Endothelial cell of umbilical vein (primary cell): ENCODE measurements at regions not wholly inside any gene's neighbourhood (a gene's known extent, or its start where the extent isn't known, plus 50 kb on each side); places are given as distances from the start of the nearest gene placed in this dataset.

Source experiments
- BruUV-seq: library from RNA; stranded (reverse); fragments of 400-500 nt; replicated peaks from 2 replicates; lab custom pipeline; 2021; lab: Mats Ljungman, UMichigan
- CTCF ChIA-PET: fragments of 300-600, 350-600 bp; sonication (Branson Sonifier 250); formaldehyde crosslinking; loops from one replicate; lab custom pipeline; 2021; ENCODE audit warnings: antibody characterized with exemption, inconsistent platforms; lab: Charles Lee
- POLR2A ChIA-PET: fragments of 300-600, 350-600 bp; sonication (Branson Sonifier 250); formaldehyde crosslinking; loops from one replicate; lab custom pipeline; 2021; ENCODE audit warnings: antibody characterized with exemption, inconsistent platforms; lab: Charles Lee
- DNase-seq: peaks from one replicate; pipeline ENCODE4 v3.0.0-alpha.2; 2011; ENCODE audit warnings: low read depth, low spot score
- FAIRE-seq: peaks from 2 replicates; lab custom pipeline; 2011; peaks lifted over from hg19 to GRCh38; lab: Jason Lieb, UNC
- H2AFZ ChIP-seq: 2 replicates; pipeline ENCODE4 v1.6.0; 2012; ENCODE audit warnings: low read depth, low read length, control low read depth, inconsistent platforms
- H3K27ac ChIP-seq: 2 replicates; pipeline ENCODE4 v1.5.1; 2011; ENCODE audit warnings: low read depth, mild to moderate bottlenecking, control low read depth, low read length, moderate library complexity; ENCODE audit not compliant: insufficient read depth
- H3K27me3 ChIP-seq, 2 experiments: 2 replicates each; pipeline versions ENCODE4 v1.6.0 to v1.6.1; 2011; ENCODE audit warnings: low read length in 2 of 2, mixed read lengths in 1 of 2; ENCODE audit not compliant: control insufficient read depth in 2 of 2, insufficient read depth in 2 of 2
- H3K36me3 ChIP-seq, 2 experiments: 2 replicates in 1 of 2; 3 replicates in 1 of 2; pipeline ENCODE4 v1.5.1; 2011; ENCODE audit warnings: low read length in 2 of 2, mild to moderate bottlenecking in 1 of 2, moderate library complexity in 1 of 2; ENCODE audit not compliant: control insufficient read depth in 2 of 2, insufficient read depth in 2 of 2; ENCODE audit errors: extremely low read depth in 1 of 2
- H3K4me1 ChIP-seq: 3 replicates; pipeline ENCODE4 v1.5.1; 2011; ENCODE audit warnings: mild to moderate bottlenecking, low read length; ENCODE audit not compliant: control insufficient read depth, insufficient read depth; ENCODE audit errors: extremely low read depth
- H3K4me2 ChIP-seq: 2 replicates; pipeline ENCODE4 v1.6.1; 2011; ENCODE audit warnings: low read length, control low read depth, mixed read lengths; ENCODE audit not compliant: insufficient read depth
- H3K4me3 ChIP-seq, 3 experiments: fragments of 200-600 bp in 1 of 3; sonication (generic), shearing (Covaris generic) in 1 of 3; replicated peaks in 1 of 3; 2 replicates each; pipeline ENCODE4 v1.5.1; 2011 to 2016; ENCODE audit warnings: control low read depth in 3 of 3, low read length in 3 of 3, mild to moderate bottlenecking in 2 of 3, inconsistent platforms in 1 of 3, low read depth in 1 of 3, moderate library complexity in 1 of 3; ENCODE audit not compliant: insufficient read depth in 1 of 3
- H3K79me2 ChIP-seq: 2 replicates; pipeline ENCODE4 v1.6.0; 2012; ENCODE audit warnings: low read length, inconsistent platforms; ENCODE audit not compliant: control insufficient read depth, insufficient read depth
- H3K9ac ChIP-seq: replicated peaks from 2 replicates; pipeline ENCODE3; 2011; ENCODE audit warnings: low read length, control low read depth; ENCODE audit not compliant: insufficient read depth; ENCODE audit errors: extremely low read depth
- H3K9me1 ChIP-seq: replicated peaks from 3 replicates; pipeline ENCODE4 v1.6.0; 2011; ENCODE audit warnings: mild to moderate bottlenecking, low read length; ENCODE audit not compliant: control insufficient read depth, insufficient read depth; ENCODE audit errors: extremely low read depth
- H3K9me3 ChIP-seq: replicated peaks from 2 replicates; pipeline ENCODE4 v1.5.1; 2012; ENCODE audit warnings: low read length, inconsistent platforms; ENCODE audit not compliant: control insufficient read depth, insufficient read depth
- H4K20me1 ChIP-seq: replicated peaks from 2 replicates; pipeline ENCODE3; 2011; ENCODE audit warnings: mild to moderate bottlenecking, low read length; ENCODE audit not compliant: control insufficient read depth, insufficient read depth; ENCODE audit errors: extremely low read depth
- CTCF ChIP-seq, 2 donors: IDR thresholded peaks; 1 replicate in 1 of 2; 2 replicates in 1 of 2; pipeline ENCODE4 v1.5.1; 2011; ENCODE audit warnings: low read length in 2 of 2, mild to moderate bottlenecking in 2 of 2, moderate library complexity in 2 of 2, control low read depth in 1 of 2, inconsistent platforms in 1 of 2, low read depth in 1 of 2; ENCODE audit not compliant: insufficient read depth in 1 of 2; ENCODE audit errors: extremely low read depth in 1 of 2
- EZH2 ChIP-seq: IDR thresholded peaks from 2 replicates; pipeline ENCODE4 v1.6.1; 2012; ENCODE audit warnings: borderline replicate concordance, low read depth, mild to moderate bottlenecking, moderate library complexity, low read length, inconsistent platforms; ENCODE audit not compliant: severe bottlenecking
- FOS ChIP-seq: IDR thresholded peaks from 2 replicates; pipeline ENCODE4 v1.6.1; 2011; ENCODE audit warnings: mild to moderate bottlenecking, low read length, moderate library complexity, borderline replicate concordance; ENCODE audit not compliant: insufficient read depth
- GATA2 ChIP-seq: IDR thresholded peaks from 2 replicates; pipeline ENCODE4 v1.7.0; 2011; ENCODE audit warnings: low read depth, mild to moderate bottlenecking, moderate library complexity, mixed read lengths, low read length; ENCODE audit not compliant: insufficient read length, insufficient read depth
- JUN ChIP-seq: IDR thresholded peaks from 2 replicates; pipeline ENCODE4 v1.6.1; 2011; ENCODE audit warnings: borderline replicate concordance, low read depth; ENCODE audit not compliant: insufficient read length, insufficient read depth
- MAX ChIP-seq: IDR thresholded peaks from 2 replicates; pipeline ENCODE4 v1.6.1; 2011; ENCODE audit not compliant: insufficient read depth, insufficient read length
- MYC ChIP-seq: IDR thresholded peaks from one replicate; pipeline ENCODE4 v1.6.1; 2011; ENCODE audit warnings: mild to moderate bottlenecking, low read depth, low read length
- POLR2A ChIP-seq: IDR thresholded peaks from 2 replicates; pipeline ENCODE4 v1.6.1; 2012; ENCODE audit warnings: low read depth, mild to moderate bottlenecking, control low read depth, low read length
- POLR2AphosphoS5 ChIP-seq: IDR thresholded peaks from 2 replicates; pipeline ENCODE4 v1.6.1; 2012; ENCODE audit warnings: low read depth, mild to moderate bottlenecking, control low read depth, low read length, moderate library complexity; ENCODE audit not compliant: insufficient read depth
- dilution Hi-C: fragments of 300-500 bp; cut with MboI; formaldehyde crosslinking; loops from one replicate; pipeline ENCODE4 v1.15.0; 2019; ENCODE audit warnings: low sequenced_read_pairs; ENCODE audit not compliant: extremely low pct_ligation_motif_present
- intact Hi-C: fragments of 100-400 bp; cut with micrococcal nuclease; formaldehyde crosslinking; loops from one replicate; pipeline ENCODE4 v1.10.0; 2022

- FAIRE-seq, result no peak
- no peak for TF ChIP-seq GATA2
- no peak for TF ChIP-seq MYC
- TF ChIP-seq MAX, result no peak
- no peak for TF ChIP-seq EZH2
- TF ChIP-seq JUN, result no peak
- no peak for TF ChIP-seq CTCF (IDR thresholded peaks at IDR 0.05; ENCODE audit: extremely low read depth in 1 of 2, insufficient read depth in 1 of 2, low read depth in 1 of 2, low read length in 2 of 2)
- no peak for TF ChIP-seq FOS
- TF ChIP-seq POLR2A, result no peak
- no peak for TF ChIP-seq POLR2AphosphoS5
- H3K9me3 ChIP-seq, result no peaks in the 10 kb centered on the region
- H4K20me1 ChIP-seq, result no peaks in the 10 kb centered on the region
- no peaks in the 10 kb centered on the region for H3K4me1 ChIP-seq
- H3K27me3 ChIP-seq, result no peaks in the 10 kb centered on the region
- BruUV-seq, result no TSS peak
- H3K9ac ChIP-seq, result no peak overlapping the region
- H3K27ac ChIP-seq, result no peak overlapping the region
- H3K36me3 ChIP-seq, result no peaks in the 10 kb centered on the region
- ChIA-PET CTCF (no interaction called here), POLR2A (no interaction called here)
- H3K9me1 ChIP-seq, result no peaks in the 10 kb centered on the region
- intact Hi-C loops (no loop called here), dilution Hi-C loops (no loop called here)
- no peaks in the 10 kb centered on the region for H3K79me2 ChIP-seq
- no peak overlapping the region for H3K4me3 ChIP-seq
- no peak for DNase-seq
- H2AFZ ChIP-seq, result no peak overlapping the region
- H3K4me2 ChIP-seq, result no peak overlapping the region
Observed at GRCh38 chr6:106823058-106823457, 151.5 kb downstream of the CD24 start.
